Caco-2 (cell line): ENCODE measurements at regions not wholly inside any gene's neighbourhood (a gene's known extent, or its start where the extent isn't known, plus 50 kb on each side); places are given as distances from the start of the nearest gene placed in this dataset.

Source experiments
- BruUV-seq: library from RNA; stranded (reverse); fragments of 400-500 nt; replicated peaks from 2 replicates; lab custom pipeline; 2021; lab: Mats Ljungman, UMichigan
- CTCF ChIA-PET: fragments of 300-600 bp; sonication (Branson Sonifier 250); formaldehyde crosslinking; loops from one replicate; lab custom pipeline; 2022; ENCODE audit warnings: antibody characterized with exemption; lab: Charles Lee
- POLR2A ChIA-PET: fragments of 300-600 bp; sonication (Branson Sonifier 250); formaldehyde crosslinking; loops from one replicate; lab custom pipeline; 2022; ENCODE audit warnings: antibody characterized with exemption; lab: Charles Lee
- DNase-seq, 2 experiments: peaks; one replicate each; pipeline versions ENCODE4 v3.0.0 to v3.0.0-alpha.2; 2020 to 2022
- H3K27me3 ChIP-seq: replicated peaks from 2 replicates; pipeline ENCODE4 v1.6.0; 2011; ENCODE audit warnings: low read length; ENCODE audit not compliant: control insufficient read depth, insufficient read depth
- H3K36me3 ChIP-seq: 2 replicates; pipeline ENCODE4 v1.5.1; 2011; ENCODE audit warnings: low read length; ENCODE audit not compliant: control insufficient read depth, insufficient read depth
- H3K4me1 ChIP-seq: fragments of 250-450 bp; sonication (Bioruptor Pico); 2 replicates; pipeline ENCODE4 v1.5.1; 2020; ENCODE audit warnings: mild to moderate bottlenecking
- H3K4me3 ChIP-seq: 2 replicates; pipeline ENCODE4 v1.5.1; 2011; ENCODE audit warnings: low read depth, mild to moderate bottlenecking, control low read depth, low read length
- H3K9me3 ChIP-seq: fragments of 250-450 bp; sonication (Bioruptor Pico); 2 replicates; pipeline ENCODE4 v1.5.1; 2020; ENCODE audit warnings: mild to moderate bottlenecking, moderate library complexity
- H3K27ac Mint-ChIP-seq: one replicate; pipeline ENCODE4 v1.8.0; 2022; ENCODE audit warnings: mixed read lengths; ENCODE audit not compliant: unreplicated experiment
- H3K27me3 Mint-ChIP-seq: one replicate; pipeline ENCODE4 v1.8.0; 2022; ENCODE audit warnings: mixed read lengths; ENCODE audit not compliant: insufficient read depth, unreplicated experiment
- H3K36me3 Mint-ChIP-seq: one replicate; pipeline ENCODE4 v1.8.0; 2022; ENCODE audit warnings: mild to moderate bottlenecking, mixed read lengths; ENCODE audit not compliant: insufficient read depth, unreplicated experiment
- H3K4me1 Mint-ChIP-seq: one replicate; pipeline ENCODE4 v1.8.0; 2022; ENCODE audit warnings: low read depth, mixed read lengths; ENCODE audit not compliant: unreplicated experiment
- H3K4me3 Mint-ChIP-seq: one replicate; pipeline ENCODE4 v1.8.0; 2022; ENCODE audit warnings: mild to moderate bottlenecking, moderate library complexity, mixed read lengths; ENCODE audit not compliant: unreplicated experiment
- H3K9me3 Mint-ChIP-seq: one replicate; pipeline ENCODE4 v1.8.0; 2022; ENCODE audit warnings: mixed read lengths; ENCODE audit not compliant: unreplicated experiment
- intact Hi-C: fragments of 100-400 bp; cut with micrococcal nuclease; formaldehyde crosslinking; loops from one replicate; pipeline ENCODE4 v1.10.0; 2022; ENCODE audit not compliant: unreplicated experiment
- TF ChIP-seq, protein P1 (sequence below), 2 experiments: fragments of 200-600 bp in 1 of 2; IDR thresholded peaks; 1 replicate in 1 of 2; 2 replicates in 1 of 2; pipeline versions ENCODE4 v1.5.1 to v1.8.0; 2011 to 2022; ENCODE audit warnings: antibody characterized with exemption in 1 of 2, control low read depth in 1 of 2, inconsistent platforms in 1 of 2, low read depth in 1 of 2, low read length in 1 of 2, mild to moderate bottlenecking in 1 of 2, moderate library complexity in 1 of 2; ENCODE audit not compliant: insufficient read depth in 1 of 2, severe bottlenecking in 1 of 2, unreplicated experiment in 1 of 2

DNA sequence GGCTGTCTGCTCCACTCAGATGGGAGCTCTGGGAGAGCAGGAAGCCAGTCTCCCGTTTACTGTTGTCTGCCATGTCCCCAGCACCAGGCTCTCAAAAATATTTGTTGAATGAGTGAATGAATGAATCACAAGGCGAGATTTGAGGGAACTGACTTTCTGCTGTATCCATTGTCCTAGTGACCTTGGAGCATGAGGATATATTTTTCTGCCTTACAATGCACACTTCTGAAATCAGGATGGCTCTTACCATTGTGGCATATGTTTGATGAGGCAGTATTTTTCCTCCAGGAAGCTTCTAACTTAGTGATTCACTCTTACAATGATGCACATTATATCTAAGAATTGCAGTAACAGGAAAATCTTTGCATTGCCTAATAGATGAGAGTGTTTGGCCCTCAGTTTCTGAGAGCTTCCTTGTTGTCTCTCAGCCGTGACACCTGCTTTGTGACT is 136.4 kb downstream of the RPS24 start:
- no peaks in the 10 kb centered on the region for H3K4me1 Mint-ChIP-seq
- no peak overlapping the region for H3K4me3 ChIP-seq
- DNase-seq, result no peak
- no peak overlapping the region for H3K27ac Mint-ChIP-seq
- TF ChIP-seq, protein P1, sequence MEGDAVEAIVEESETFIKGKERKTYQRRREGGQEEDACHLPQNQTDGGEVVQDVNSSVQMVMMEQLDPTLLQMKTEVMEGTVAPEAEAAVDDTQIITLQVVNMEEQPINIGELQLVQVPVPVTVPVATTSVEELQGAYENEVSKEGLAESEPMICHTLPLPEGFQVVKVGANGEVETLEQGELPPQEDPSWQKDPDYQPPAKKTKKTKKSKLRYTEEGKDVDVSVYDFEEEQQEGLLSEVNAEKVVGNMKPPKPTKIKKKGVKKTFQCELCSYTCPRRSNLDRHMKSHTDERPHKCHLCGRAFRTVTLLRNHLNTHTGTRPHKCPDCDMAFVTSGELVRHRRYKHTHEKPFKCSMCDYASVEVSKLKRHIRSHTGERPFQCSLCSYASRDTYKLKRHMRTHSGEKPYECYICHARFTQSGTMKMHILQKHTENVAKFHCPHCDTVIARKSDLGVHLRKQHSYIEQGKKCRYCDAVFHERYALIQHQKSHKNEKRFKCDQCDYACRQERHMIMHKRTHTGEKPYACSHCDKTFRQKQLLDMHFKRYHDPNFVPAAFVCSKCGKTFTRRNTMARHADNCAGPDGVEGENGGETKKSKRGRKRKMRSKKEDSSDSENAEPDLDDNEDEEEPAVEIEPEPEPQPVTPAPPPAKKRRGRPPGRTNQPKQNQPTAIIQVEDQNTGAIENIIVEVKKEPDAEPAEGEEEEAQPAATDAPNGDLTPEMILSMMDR (IDR thresholded peaks at IDR 0.05; ENCODE audit: insufficient read depth in 1 of 2, low read depth in 1 of 2, low read length in 1 of 2, severe bottlenecking in 1 of 2, unreplicated experiment in 1 of 2), result no peak
- H3K4me3 Mint-ChIP-seq, result no peak overlapping the region
- H3K4me1 ChIP-seq, result no peaks in the 10 kb centered on the region
- H3K27me3 ChIP-seq, result no peaks in the 10 kb centered on the region
- intact Hi-C loops, result no loop called here
- H3K9me3 ChIP-seq, result peaks cover 4% of the 10 kb centered on the region; the same call in 1 of the 2 replicates
- no TSS peak for BruUV-seq
- no peaks in the 10 kb centered on the region for H3K36me3 Mint-ChIP-seq
- H3K27me3 Mint-ChIP-seq, result peaks cover 12% of the 10 kb centered on the region
- CTCF ChIA-PET, result interaction anchor here (1.2 kb wide), 1 partner anchor 123 kb away, joined by 7 read pairs; no protein-coding TSS in a partner anchor
- no peaks in the 10 kb centered on the region for H3K36me3 ChIP-seq
- POLR2A ChIA-PET, result no interaction called here
- no peaks in the 10 kb centered on the region for H3K9me3 Mint-ChIP-seq

DNA sequence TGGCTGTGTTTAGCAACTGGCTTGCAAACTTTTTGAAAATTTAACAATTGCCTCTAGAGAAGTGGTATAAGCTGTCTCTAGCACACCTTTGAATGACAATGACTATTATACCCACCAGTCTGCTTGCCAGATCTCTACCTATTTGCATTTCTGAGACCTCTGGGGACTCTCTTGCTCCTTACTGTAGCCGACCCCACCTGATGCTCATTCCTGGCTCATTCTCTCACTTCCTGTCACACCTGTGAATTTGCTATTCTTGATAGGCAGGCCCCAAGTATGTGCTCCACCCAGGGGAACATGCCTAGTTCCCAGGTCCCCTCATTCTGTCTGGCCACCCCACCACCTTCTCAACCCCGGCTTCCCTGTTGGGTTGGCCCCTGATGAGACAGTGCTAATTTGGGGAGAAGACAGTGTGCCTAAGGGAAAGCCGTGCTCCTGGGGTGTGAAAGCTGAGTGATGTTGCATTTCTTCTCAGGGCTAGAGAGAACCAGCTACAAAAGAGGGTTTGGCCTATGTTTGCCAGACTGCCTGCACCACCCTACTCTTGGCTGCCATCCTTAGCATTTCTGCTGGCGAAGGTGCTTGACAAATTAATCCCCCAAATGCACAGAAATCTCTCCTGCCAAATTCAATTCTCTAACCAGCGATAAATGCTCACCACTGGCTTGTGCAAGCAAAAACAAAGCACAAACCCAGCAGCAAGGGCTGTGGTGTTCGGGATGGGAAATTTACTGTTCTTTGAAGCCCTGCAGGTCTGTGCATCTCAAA is 138.2 kb downstream of the RPS24 start:
- POLR2A ChIA-PET, result no interaction called here
- H3K27me3 Mint-ChIP-seq, result peaks cover 12% of the 10 kb centered on the region
- no TSS peak for BruUV-seq

DNA sequence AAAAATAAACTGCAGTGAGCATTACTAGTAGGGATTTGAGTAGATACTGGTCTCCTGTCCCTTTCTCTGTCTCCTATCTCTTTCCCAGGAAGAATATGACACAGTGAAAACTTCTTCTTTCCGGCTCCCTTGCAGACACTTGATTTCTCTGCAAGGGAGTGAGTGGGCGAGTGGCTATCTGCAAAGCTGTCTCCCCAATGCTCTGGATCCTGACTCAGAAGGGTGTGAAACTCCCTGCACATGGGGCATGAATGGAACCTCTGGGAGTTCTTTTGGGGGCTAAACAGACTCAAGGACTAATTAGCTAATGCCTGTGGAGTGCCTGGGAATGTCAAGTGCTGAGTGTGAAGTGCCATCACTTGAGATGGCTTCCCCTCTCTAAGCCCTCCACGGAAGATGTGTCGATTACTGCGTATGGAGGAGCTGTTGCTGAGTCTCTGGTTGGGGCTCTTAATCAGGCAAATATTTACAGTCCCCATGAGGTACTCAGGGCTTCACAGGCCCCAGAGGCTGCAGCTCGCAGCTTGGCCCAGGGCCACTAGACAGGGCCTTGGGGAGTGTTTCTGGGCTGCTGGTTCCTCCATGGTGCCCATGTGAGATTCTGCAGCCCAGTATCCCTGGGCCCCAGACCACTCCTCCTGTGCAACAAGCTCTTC is 139.8 kb downstream of the RPS24 start:
- POLR2A ChIA-PET, result no interaction called here
- H3K27me3 Mint-ChIP-seq, result peaks cover 12% of the 10 kb centered on the region
- CTCF ChIA-PET, result no interaction called here

More for the DNA sequence above, 138.2 kb downstream of the RPS24 start:
- no peaks in the 10 kb centered on the region for H3K4me1 Mint-ChIP-seq
- no peak for DNase-seq
- Histone ChIP-seq H3K27me3 (no peaks in the 10 kb centered on the region), H3K4me3 (no peak overlapping the region), H3K4me1 (no peaks in the 10 kb centered on the region), H3K36me3 (no peaks in the 10 kb centered on the region), H3K9me3 (peaks cover 4% of the 10 kb centered on the region; the same call in 1 of the 2 replicates)
- no peak overlapping the region for H3K27ac Mint-ChIP-seq
- TF ChIP-seq, protein P1 (IDR thresholded peaks at IDR 0.05; ENCODE audit: insufficient read depth in 1 of 2, low read depth in 1 of 2, low read length in 1 of 2, severe bottlenecking in 1 of 2, unreplicated experiment in 1 of 2), result no peak
- H3K4me3 Mint-ChIP-seq, result no peak overlapping the region
- no peaks in the 10 kb centered on the region for H3K36me3 Mint-ChIP-seq
- CTCF ChIA-PET, result no interaction called here
- intact Hi-C loops, result no loop called here
- no peaks in the 10 kb centered on the region for H3K9me3 Mint-ChIP-seq

More for the DNA sequence above, 139.8 kb downstream of the RPS24 start:
- H3K9me3 Mint-ChIP-seq, result no peaks in the 10 kb centered on the region
- H3K27ac Mint-ChIP-seq, result no peak overlapping the region
- Histone ChIP-seq H3K36me3 (no peaks in the 10 kb centered on the region), H3K4me1 (no peaks in the 10 kb centered on the region), H3K4me3 (no peak overlapping the region), H3K9me3 (peaks cover 4% of the 10 kb centered on the region; the same call in 1 of the 2 replicates), H3K27me3 (no peaks in the 10 kb centered on the region)
- H3K36me3 Mint-ChIP-seq, result no peaks in the 10 kb centered on the region
- no peaks in the 10 kb centered on the region for H3K4me1 Mint-ChIP-seq
- intact Hi-C loops, result no loop called here
- H3K4me3 Mint-ChIP-seq, result no peak overlapping the region
- BruUV-seq, result no TSS peak
- DNase-seq, result no peak
- TF ChIP-seq, protein P1 (IDR thresholded peaks at IDR 0.05; ENCODE audit: insufficient read depth in 1 of 2, low read depth in 1 of 2, low read length in 1 of 2, severe bottlenecking in 1 of 2, unreplicated experiment in 1 of 2), result no peak
